GM21786 (cell line): ENCODE measurements at regions not wholly inside any gene's neighbourhood (a gene's known extent, or its start where the extent isn't known, plus 50 kb on each side); places are given as distances from the start of the nearest gene placed in this dataset.
"Not testable (repeated sequence)": the region's sequence is repeated elsewhere in the genome, so short reads cannot be mapped to it uniquely, and the experiment has no call there.

Experiments
- ATAC-seq: cut with Tn5 transposase; IDR thresholded peaks from one replicate; pipeline ENCODE4 v1.9.1; 2021; ENCODE audit not compliant: unreplicated experiment

DNA sequence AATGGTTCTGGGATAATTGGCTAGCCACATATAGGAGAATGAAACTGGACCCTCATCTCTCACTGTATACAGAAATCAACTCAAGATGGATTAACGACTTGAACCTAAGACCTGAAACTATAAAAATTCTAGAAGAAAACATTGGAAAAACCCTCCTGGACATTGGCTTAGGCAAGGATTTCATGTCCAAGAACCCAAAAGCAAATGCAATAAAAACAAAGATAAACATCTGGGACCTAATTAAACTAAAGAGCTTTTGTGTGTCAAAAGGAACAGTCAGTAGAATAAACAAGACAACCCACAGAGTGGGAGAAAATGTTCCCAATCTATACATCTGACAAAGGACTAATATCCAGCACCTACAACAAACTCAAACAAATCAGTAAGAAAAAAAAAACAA is 524.3 kb upstream of the CADM1 start:
- ATAC-seq: not testable (repeated sequence)

- no peak for ATAC-seq
Observed at GRCh38 chr11:115999437-115999836, 495.2 kb upstream of the CADM1 start.

GRCh38 chr11:115996808-115997188 is 492.6 kb upstream of the CADM1 start:
- peak; percentile 18 for ATAC-seq

DNA sequence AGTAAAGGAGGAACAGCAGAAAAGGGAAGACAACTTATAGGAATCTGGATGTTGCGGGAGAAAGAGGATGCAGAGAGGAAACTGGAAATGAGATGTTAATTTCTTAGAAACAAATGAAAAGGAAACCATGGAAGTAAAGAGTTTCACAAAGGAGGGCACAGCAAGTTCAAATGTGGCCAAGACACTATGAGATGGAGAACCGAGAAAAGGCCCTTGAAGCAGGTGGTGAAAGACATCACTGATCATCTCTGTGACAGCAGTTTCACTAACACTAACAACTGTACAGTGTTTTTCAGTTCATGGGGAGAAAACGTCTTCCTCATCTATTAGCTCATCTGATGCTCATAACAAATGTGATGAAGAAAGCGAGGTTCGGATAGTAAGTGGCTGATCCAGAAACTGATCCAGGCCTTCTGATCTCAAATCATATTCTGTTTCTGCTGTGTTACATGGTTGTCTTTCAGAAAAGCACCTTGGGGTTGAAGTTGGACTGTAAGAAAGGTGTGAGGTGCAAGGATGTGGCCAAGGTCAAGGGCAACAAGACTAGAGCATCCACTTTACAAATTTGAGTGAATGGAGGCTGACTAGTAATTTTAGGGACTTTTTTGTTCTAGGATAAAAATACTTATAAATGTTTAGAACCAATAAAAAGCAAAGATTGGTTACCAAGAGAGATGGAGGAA is 492.1 kb upstream of the CADM1 start:
- peak; percentile 98 for ATAC-seq

GRCh38 chr11:115993590-115993989 is 489.4 kb upstream of the CADM1 start:
- ATAC-seq: no peak

GRCh38 chr11:115990004-115990447 is 485.8 kb upstream of the CADM1 start:
- no peak for ATAC-seq

DNA sequence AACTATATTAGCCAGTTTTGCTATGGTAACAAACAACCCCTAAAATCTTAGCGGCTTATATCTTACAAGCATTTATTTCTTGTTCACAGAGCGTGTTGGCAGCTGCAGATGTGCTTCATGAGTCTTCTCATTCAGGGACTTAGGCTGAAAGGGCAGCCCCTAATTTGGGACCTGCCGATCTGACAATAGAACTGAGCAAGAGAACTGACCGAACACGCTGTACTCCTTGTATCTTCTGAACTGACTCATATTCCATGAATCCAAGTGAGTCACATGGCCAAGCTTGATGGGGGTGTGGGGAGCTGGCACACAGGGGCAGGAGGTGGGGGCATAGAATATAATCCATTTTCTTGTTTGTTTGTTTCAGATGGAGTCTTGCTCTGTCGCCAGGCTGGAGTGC is 481.7 kb upstream of the CADM1 start:
- no peak for ATAC-seq

DNA sequence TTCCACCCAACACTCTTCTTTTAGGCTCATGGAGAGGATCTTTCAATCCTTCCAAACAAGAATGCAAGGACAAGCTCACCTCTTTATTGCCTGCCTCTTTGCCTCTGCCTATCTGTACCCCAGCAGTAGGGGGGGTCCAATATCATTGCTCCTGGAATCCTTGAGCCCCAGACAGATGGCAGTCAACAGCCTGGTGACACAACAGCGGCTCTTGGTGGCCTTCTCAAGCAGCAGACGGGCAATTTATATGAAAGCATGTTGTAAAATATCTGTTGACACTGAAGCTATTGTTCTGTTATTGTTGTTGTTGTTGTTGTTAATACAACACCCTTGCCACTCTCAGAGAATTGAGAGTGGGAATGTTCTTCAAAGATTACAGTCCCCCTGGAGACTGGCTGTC is 480.0 kb upstream of the CADM1 start:
- no peak for ATAC-seq

DNA sequence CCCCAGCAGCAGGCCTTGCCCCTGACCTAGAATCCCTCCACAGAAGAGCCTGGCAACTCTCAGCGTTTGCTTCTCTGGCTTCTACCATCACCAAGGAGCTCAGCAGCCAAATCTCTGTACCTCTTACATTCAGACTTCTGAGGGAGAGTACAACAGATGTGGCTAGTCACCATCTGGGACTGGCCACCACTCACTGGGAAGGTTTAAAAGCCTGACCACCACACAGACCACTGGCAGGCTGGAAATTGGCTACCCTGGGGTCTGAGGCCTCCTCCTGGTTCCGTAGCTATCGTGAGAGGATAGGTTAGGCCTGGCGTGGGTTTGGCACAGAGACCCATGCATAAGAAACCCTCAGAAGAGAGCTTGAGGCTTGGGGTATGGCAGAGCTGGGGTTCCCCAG is 478.5 kb upstream of the CADM1 start:
- no peak for ATAC-seq

GRCh38 chr11:115981814-115982471 is 477.7 kb upstream of the CADM1 start:
- ATAC-seq: no peak

DNA sequence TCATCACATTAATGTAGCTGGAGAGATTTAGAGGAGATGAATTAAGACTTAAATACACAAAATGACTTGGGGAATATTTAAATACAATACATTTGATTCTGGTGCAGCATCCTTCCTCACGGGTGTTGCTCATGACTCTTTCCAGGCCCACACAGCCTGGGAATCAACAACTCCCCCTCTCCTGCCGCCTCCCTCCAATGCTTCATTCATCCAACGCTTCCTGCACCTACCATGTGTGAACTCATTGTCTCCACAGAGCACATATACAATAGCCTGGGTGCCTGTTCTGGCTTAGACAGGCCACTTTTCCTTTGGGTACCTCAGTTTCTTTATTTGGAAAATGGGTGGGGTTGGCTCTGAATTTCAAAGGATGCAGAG is 476.9 kb upstream of the CADM1 start:
- no peak for ATAC-seq

- no peak for ATAC-seq
Observed at GRCh38 chr11:115980337-115981103, 476.3 kb upstream of the CADM1 start.

DNA sequence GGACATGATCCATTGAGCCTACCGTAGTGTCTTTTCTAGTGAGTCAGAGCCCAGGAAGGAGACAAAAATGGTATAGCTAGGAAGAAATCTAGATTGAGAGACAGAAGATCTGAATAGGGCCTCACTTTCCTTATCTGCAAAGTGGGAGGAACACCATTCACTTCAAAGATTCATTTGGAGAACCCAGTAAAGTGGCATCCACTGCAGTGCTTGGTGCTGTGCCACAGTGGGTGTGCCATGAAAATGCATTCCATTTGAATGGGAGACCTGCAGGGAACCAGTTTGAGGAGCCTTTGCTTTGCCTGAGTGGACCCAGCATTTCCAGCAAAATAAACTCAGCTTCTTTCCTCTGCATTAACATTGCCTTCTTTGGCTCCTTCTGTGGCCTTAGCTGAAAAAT is 470.5 kb upstream of the CADM1 start:
- no peak for ATAC-seq

GRCh38 chr11:115967203-115967602 is 463.0 kb upstream of the CADM1 start:
- not testable (repeated sequence) for ATAC-seq

DNA sequence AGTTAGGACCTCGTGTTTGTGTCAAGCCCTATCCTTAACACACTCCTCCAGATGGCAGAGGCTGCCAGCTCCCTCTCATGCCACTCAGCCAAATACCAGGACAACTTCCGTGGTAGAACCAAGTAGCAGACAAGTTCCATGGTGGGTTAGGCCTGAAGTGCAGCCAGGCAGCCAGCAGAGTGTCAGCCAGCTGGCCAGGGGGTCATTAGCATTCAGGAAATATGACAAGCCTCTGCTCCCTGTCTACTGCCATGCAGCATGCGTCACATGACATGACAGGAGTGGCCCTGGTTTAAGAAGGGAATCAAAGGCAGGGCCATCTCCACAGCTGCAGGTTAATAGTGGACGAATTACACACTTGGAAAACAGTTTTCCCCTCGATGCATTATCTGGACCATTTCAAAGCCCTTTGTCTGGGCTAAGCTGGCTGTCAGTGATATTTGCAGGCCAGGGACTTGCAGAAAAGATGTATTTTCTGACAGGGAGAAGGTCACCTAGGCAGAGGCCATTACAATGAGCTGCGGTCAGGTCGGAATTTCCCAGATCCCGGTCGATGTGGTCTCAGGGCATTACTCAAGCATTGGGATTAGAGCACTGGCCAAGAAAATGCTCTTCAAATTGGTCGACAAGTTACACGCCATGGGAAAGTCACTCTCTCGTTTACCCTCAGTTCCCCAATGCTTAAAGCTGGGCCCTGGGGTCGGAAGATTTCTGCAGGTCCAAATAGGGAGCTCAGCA is 461.7 kb upstream of the CADM1 start:
- ATAC-seq: no peak

- ATAC-seq: no peak
Observed at GRCh38 chr11:115964091-115964490, 459.9 kb upstream of the CADM1 start.

- ATAC-seq: no peak
Observed at GRCh38 chr11:115963156-115963555, 458.9 kb upstream of the CADM1 start.

DNA sequence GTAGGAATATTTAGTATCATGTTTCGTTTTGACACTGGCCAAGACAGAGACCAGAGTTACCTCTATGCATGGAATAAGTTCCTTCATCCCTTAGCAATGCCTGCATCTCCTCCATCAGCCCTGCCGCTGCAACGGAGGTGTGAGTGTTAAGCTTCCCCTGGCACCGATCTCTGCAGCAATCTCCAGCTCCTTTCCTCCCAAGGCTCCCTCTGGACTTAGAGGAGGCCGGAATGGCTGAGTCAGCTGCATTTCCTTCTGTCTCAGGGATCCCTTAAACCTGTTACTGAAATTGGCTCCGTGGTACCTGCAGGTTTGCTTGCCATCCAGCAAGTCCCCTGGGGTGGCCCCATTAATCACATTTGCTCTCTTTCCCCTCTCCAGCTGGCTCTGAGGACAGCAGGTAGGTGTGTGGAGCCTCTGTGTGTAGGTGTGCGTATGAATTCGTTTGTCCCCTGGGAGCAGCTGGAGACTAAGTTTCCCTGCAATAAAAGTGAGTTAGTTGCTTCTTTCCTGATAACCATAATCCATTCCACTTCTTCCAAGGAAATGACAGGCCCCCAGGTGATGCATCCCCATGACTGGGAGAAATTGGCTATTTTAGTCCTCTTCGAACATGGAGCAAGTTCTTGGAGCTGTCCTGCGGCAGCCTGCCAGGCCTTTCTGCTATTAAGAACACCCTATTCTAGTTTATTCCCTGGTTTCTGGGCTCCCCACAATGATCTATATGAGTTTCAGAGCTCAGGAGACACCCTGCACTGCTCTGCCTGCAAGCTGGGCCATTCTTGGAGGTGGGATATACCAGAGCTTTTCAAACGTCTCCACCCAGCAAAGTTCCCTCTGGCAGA is 457.2 kb upstream of the CADM1 start:
- ATAC-seq: no peak

DNA sequence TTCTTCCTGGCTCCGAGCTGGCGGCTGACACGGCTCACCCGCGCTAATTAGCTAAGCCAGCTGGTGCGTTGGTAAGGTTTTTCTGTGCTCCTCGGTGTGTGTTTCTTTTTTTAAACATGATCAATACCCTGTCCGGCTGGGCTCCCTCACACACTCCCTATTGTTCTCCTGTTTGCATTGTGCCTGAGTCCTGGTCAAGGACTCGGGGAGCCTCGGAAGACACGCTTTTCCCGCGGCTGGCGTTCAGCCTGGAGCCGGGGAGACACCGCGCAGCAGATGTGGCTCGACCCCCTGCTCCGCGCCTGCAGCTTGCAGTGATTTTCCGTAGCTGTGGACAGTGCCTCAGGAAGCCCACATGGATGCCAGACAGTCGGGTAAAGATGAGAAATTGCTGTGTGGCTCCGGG is 454.9 kb upstream of the CADM1 start:
- ATAC-seq: no peak
